NOMO-1 treated with dmso at 0.1 percent for 144 hours (cell line): ENCODE measurements at regions not wholly inside any gene's neighbourhood (a gene's known extent, or its start where the extent isn't known, plus 50 kb on each side); places are given as distances from the start of the nearest gene placed in this dataset.
A peak's percentile ranks its signal among the peaks of the same experiment; 100 is the strongest.

Experiments
- DNase-seq: peaks from one replicate; lab custom pipeline; 2025; ENCODE audit not compliant: unreplicated experiment; lab: John Stamatoyannopoulos, UW

- no peak for DNase-seq
Measured at GRCh38 chr14:89630101-89630829, 213.2 kb upstream of the FOXN3 start.

- DNase-seq = no peak
Measured at GRCh38 chr14:89629383-89629782, 212.3 kb upstream of the FOXN3 start.

- no peak for DNase-seq
Measured at GRCh38 chr14:89628521-89628920, 211.5 kb upstream of the FOXN3 start.

- no peak for DNase-seq
Measured at GRCh38 chr14:89626233-89626806, 209.3 kb upstream of the FOXN3 start.

GRCh38 chr14:89625731-89626232, 208.7 kb upstream of the FOXN3 start:
- no peak for DNase-seq

GRCh38 chr14:89625244-89625713, 208.2 kb upstream of the FOXN3 start:
- no peak for DNase-seq

- no peak for DNase-seq
Measured at GRCh38 chr14:89624500-89625156, 207.6 kb upstream of the FOXN3 start.

- DNase-seq = no peak
Measured at GRCh38 chr14:89621791-89622638, 205.0 kb upstream of the FOXN3 start.

- DNase-seq = no peak
Measured at GRCh38 chr14:89621009-89621421, 204.0 kb upstream of the FOXN3 start.

- no peak for DNase-seq
Measured at GRCh38 chr14:89620436-89620835, 203.4 kb upstream of the FOXN3 start.

GRCh38 chr14:89619596-89619995, 202.6 kb upstream of the FOXN3 start:
- no peak for DNase-seq

- DNase-seq = peak; percentile 58
Measured at GRCh38 chr14:89618811-89619551, 201.9 kb upstream of the FOXN3 start.

GRCh38 chr14:89618330-89618708, 201.3 kb upstream of the FOXN3 start:
- DNase-seq = peak; percentile 42

GRCh38 chr14:89617481-89618329, 200.7 kb upstream of the FOXN3 start:
- no peak for DNase-seq

GRCh38 chr14:89616852-89617341, 199.9 kb upstream of the FOXN3 start:
- no peak for DNase-seq

- no peak for DNase-seq
Measured at GRCh38 chr14:89616425-89616824, 199.4 kb upstream of the FOXN3 start.

GRCh38 chr14:89615421-89615820, 198.4 kb upstream of the FOXN3 start:
- DNase-seq = no peak

- DNase-seq = no peak
Measured at GRCh38 chr14:89614009-89614691, 197.1 kb upstream of the FOXN3 start.
